SK-N-SH (cell line): ENCODE measurements at regions not wholly inside any gene's neighbourhood (a gene's known extent, or its start where the extent isn't known, plus 50 kb on each side); places are given as distances from the start of the nearest gene placed in this dataset.

ENCODE experiments used
- CTCF ChIA-PET: fragments of 300-600, 350-600 bp; formaldehyde crosslinking; extraction: SDS; loops from one replicate; lab custom pipeline; 2021; lab: Yijun Ruan, JAX
- POLR2A ChIA-PET: fragments of 350-600 bp; sonication (Branson Sonifier 250); formaldehyde crosslinking; extraction: SDS; loops from one replicate; lab custom pipeline; 2020; ENCODE audit warnings: antibody characterized with exemption, inconsistent platforms; lab: Yijun Ruan, JAX
- DNase-seq: peaks from one replicate; pipeline ENCODE4 v3.0.0; 2012
- H2AFZ ChIP-seq: fragments of 200-600 bp; sonication (generic); 2 replicates; pipeline ENCODE4 v1.8.1; 2016; ENCODE audit warnings: antibody characterized with exemption, mild to moderate bottlenecking, low read depth
- H3F3A ChIP-seq: fragments of 200-600 bp; sonication (generic); replicated peaks from 2 replicates; pipeline ENCODE3; 2016; ENCODE audit warnings: antibody characterized with exemption, mild to moderate bottlenecking; ENCODE audit not compliant: insufficient read depth
- H3K27ac ChIP-seq, 2 experiments: fragments of 200-500 bp in 1 of 2; fragments of 200-600 bp in 1 of 2; sonication (Bioruptor generic) in 1 of 2; sonication (generic), shearing (Covaris generic) in 1 of 2; 2 replicates each; pipeline versions ENCODE4 v1.5.1 to v1.6.1; 2014 to 2016; ENCODE audit warnings: low read depth in 2 of 2, inconsistent platforms in 1 of 2, low read length in 1 of 2, mild to moderate bottlenecking in 1 of 2, mixed read lengths in 1 of 2
- H3K27me3 ChIP-seq: fragments of 200-600 bp; sonication (generic), shearing (Covaris generic); 2 replicates; pipeline ENCODE4 v1.6.1; 2016; ENCODE audit warnings: mixed run types; ENCODE audit not compliant: insufficient read depth
- H3K36me3 ChIP-seq, 2 experiments: fragments of 200-500 bp in 1 of 2; fragments of 200-600 bp in 1 of 2; sonication (Bioruptor generic) in 1 of 2; sonication (generic) in 1 of 2; replicated peaks in 1 of 2; 2 replicates each; pipeline versions ENCODE3 to v1.5.1; 2014 to 2016; ENCODE audit warnings: low read length in 1 of 2, mild to moderate bottlenecking in 1 of 2; ENCODE audit not compliant: insufficient read depth in 2 of 2, control insufficient read depth in 1 of 2
- H3K4me1 ChIP-seq, 2 experiments: fragments of 200-500 bp in 1 of 2; fragments of 200-600 bp in 1 of 2; sonication (Bioruptor generic) in 1 of 2; sonication (generic), shearing (Covaris generic) in 1 of 2; 2 replicates each; pipeline versions ENCODE4 v1.5.1 to v1.6.1; 2014 to 2016; ENCODE audit warnings: low read depth in 1 of 2, low read length in 1 of 2, mixed run types in 1 of 2; ENCODE audit not compliant: insufficient read depth in 2 of 2, control insufficient read depth in 1 of 2
- H3K4me2 ChIP-seq: fragments of 200-600 bp; sonication (generic), shearing (Covaris generic); 2 replicates; pipeline ENCODE4 v1.6.1; 2017; ENCODE audit warnings: mixed run types
- H3K4me3 ChIP-seq, 2 experiments: fragments of 200-500 bp in 1 of 2; fragments of 200-600 bp in 1 of 2; sonication (Bioruptor generic) in 1 of 2; sonication (generic), shearing (Covaris generic) in 1 of 2; 2 replicates each; pipeline versions ENCODE4 v1.5.1 to v1.8.1; 2014 to 2016; ENCODE audit warnings: low read depth in 2 of 2, inconsistent platforms in 1 of 2, low read length in 1 of 2, mild to moderate bottlenecking in 1 of 2, mixed read lengths in 1 of 2, moderate library complexity in 1 of 2
- H3K79me2 ChIP-seq: fragments of 200-600 bp; sonication (generic); 2 replicates; pipeline ENCODE4 v1.8.1; 2017; ENCODE audit warnings: mild to moderate bottlenecking; ENCODE audit not compliant: insufficient read depth
- H3K9ac ChIP-seq: fragments of 200-600 bp; sonication (generic); 2 replicates; pipeline ENCODE4 v1.6.1; 2017; ENCODE audit warnings: mixed run types
- H3K9me2 ChIP-seq: fragments of 200-600 bp; sonication (generic); 2 replicates; pipeline ENCODE4 v1.6.1; 2017; ENCODE audit warnings: mixed run types
- H3K9me3 ChIP-seq: fragments of 200-600 bp; sonication (generic); 2 replicates; pipeline ENCODE4 v1.6.1; 2017; ENCODE audit warnings: mixed run types, mild to moderate bottlenecking, moderate library complexity
- H4K20me1 ChIP-seq: fragments of 200-600 bp; sonication (generic); 2 replicates; pipeline ENCODE4 v1.6.1; 2017; ENCODE audit warnings: mild to moderate bottlenecking, mixed run types; ENCODE audit not compliant: insufficient read depth
- CTCF ChIP-seq: fragments of 200-600 bp; sonication (generic); IDR thresholded peaks from 2 replicates; pipeline ENCODE4 v1.6.1; 2017; ENCODE audit warnings: antibody characterized with exemption, mild to moderate bottlenecking, moderate library complexity
- EP300 ChIP-seq, 2 experiments: IDR thresholded peaks; 2 replicates each; pipeline versions ENCODE4 v1.4.0 to v1.6.1; 2012; ENCODE audit warnings: borderline replicate concordance in 1 of 2, low read depth in 1 of 2, low read length in 1 of 2
- EZH2phosphoT487 ChIP-seq: fragments of 200-600 bp; sonication (generic); IDR thresholded peaks from 2 replicates; pipeline ENCODE4 v1.6.1; 2017; ENCODE audit warnings: low read depth, mixed run types, mild to moderate bottlenecking, antibody characterized with exemption, moderate library complexity, borderline replicate concordance
- FOSL2 ChIP-seq: IDR thresholded peaks from 2 replicates; pipeline ENCODE4 v1.4.0; 2012; ENCODE audit warnings: low read depth, mild to moderate bottlenecking, moderate library complexity, borderline replicate concordance
- FOXM1 ChIP-seq: IDR thresholded peaks from 2 replicates; pipeline ENCODE4 v1.4.0; 2012; ENCODE audit warnings: low read depth, mild to moderate bottlenecking
- NFIC ChIP-seq: IDR thresholded peaks from 2 replicates; pipeline ENCODE4 v1.4.0; 2012; ENCODE audit warnings: borderline replicate concordance
- NRF1 ChIP-seq: IDR thresholded peaks from 2 replicates; pipeline ENCODE4 v1.6.1; 2012; ENCODE audit warnings: low read depth, mild to moderate bottlenecking, low read length
- RAD21 ChIP-seq: IDR thresholded peaks from 2 replicates; pipeline ENCODE4 v1.6.1; 2012; ENCODE audit warnings: mild to moderate bottlenecking, low read length
- RXRA ChIP-seq: IDR thresholded peaks from 2 replicates; pipeline ENCODE4 v1.4.0; 2012; ENCODE audit warnings: low read depth, mild to moderate bottlenecking, borderline replicate concordance
- SMC3 ChIP-seq: IDR thresholded peaks from 2 replicates; pipeline ENCODE4 v1.6.1; 2012; ENCODE audit warnings: low read depth, low read length, improper control_type of control experiment
- USF2 ChIP-seq: fragments of 150-350 bp; IDR thresholded peaks from 2 replicates; pipeline ENCODE4 v1.6.1; 2017; ENCODE audit warnings: antibody characterized with exemption, low read length, low read depth, borderline replicate concordance
- WGBS: methylation state at CpG from one replicate; pipeline ENCODE4 v1.1.6; 2017; ENCODE audit warnings: low lambda C conversion rate; 5-methylcytosine and 5-hydroxymethylcytosine counted together

GRCh38 chr4:152202415-152202814 lies 333.5 kb downstream of the FBXW7 start (continued):
- TF ChIP-seq CTCF = no peak
- TF ChIP-seq NRF1 = no peak

GRCh38 chr4:152200511-152201333 lies 335.2 kb downstream of the FBXW7 start:
- Histone ChIP-seq H3K9ac (no peak overlapping the region), H3K4me3 (no peak overlapping the region), H3K9me2 (no peaks in the 10 kb centered on the region), H3K79me2 (no peaks in the 10 kb centered on the region), H2AFZ (no peak overlapping the region), H3K36me3 (no peaks in the 10 kb centered on the region), H3K4me1 (no peaks in the 10 kb centered on the region), H3K27ac (no peak overlapping the region), H4K20me1 (no peaks in the 10 kb centered on the region), H3F3A (no peaks in the 10 kb centered on the region), H3K9me3 (no peaks in the 10 kb centered on the region), H3K4me2 (no peak overlapping the region), H3K27me3 (no peaks in the 10 kb centered on the region)
- CTCF ChIA-PET = no interaction called here
- DNase-seq = no peak
- no peak for TF ChIP-seq RXRA
- no peak for TF ChIP-seq USF2
- TF ChIP-seq FOXM1 = no peak
- no peak for TF ChIP-seq NFIC
- no peak for TF ChIP-seq EZH2phosphoT487
- no peak for TF ChIP-seq NRF1
- no peak for TF ChIP-seq SMC3
- 57% methylated on average over 6 of the region's 7 CpGs for WGBS
- POLR2A ChIA-PET = no interaction called here

GRCh38 chr4:152197211-152197610 lies 338.7 kb downstream of the FBXW7 start:
- H2AFZ ChIP-seq = 0 out of 2 replicates have a peak overlapping the region, but pooled peaks have one; percentile 29
- no peak for DNase-seq
- no peak overlapping the region for H3K9ac ChIP-seq
- H3K27ac ChIP-seq = no peak overlapping the region
- H3K9me2 ChIP-seq = no peaks in the 10 kb centered on the region
- no peaks in the 10 kb centered on the region for H3K4me1 ChIP-seq
- CTCF ChIA-PET = no interaction called here
- no peak overlapping the region for H3K4me2 ChIP-seq
- H4K20me1 ChIP-seq = no peaks in the 10 kb centered on the region
- no peaks in the 10 kb centered on the region for H3F3A ChIP-seq
- H3K4me3 ChIP-seq = no peak overlapping the region
- 63% methylated on average over 6 of the region's 6 CpGs for WGBS
- no peaks in the 10 kb centered on the region for H3K79me2 ChIP-seq
- no peaks in the 10 kb centered on the region for H3K9me3 ChIP-seq
- TF ChIP-seq FOXM1 (no peak), RAD21 (no peak), USF2 (no peak), EP300 (IDR thresholded peaks at IDR 0.05; ENCODE audit: borderline replicate concordance in 1 of 2, low read depth in 1 of 2, low read length in 1 of 2) (no peak), FOSL2 (no peak)
- POLR2A ChIA-PET = no interaction called here
- no peaks in the 10 kb centered on the region for H3K36me3 ChIP-seq
- no peaks in the 10 kb centered on the region for H3K27me3 ChIP-seq
